ENCODE measurements at regions not wholly inside any gene's neighbourhood (a gene's known extent, or its start where the extent isn't known, plus 50 kb on each side); places are given as distances from the start of the nearest gene placed in this dataset.

- no peaks in the 10 kb centered on the region for H3K79me2 ChIP-seq (ENCODE audit: low read depth)
- H3K27me3 ChIP-seq (ENCODE audit: insufficient read depth, low read depth) = peaks cover 70% of the 10 kb centered on the region
- H4K20me1 ChIP-seq (ENCODE audit: insufficient read depth) = no peaks in the 10 kb centered on the region
- H3K36me3 ChIP-seq (ENCODE audit: low read depth) = no peaks in the 10 kb centered on the region
- ChIA-PET CTCF (no interaction called here), POLR2A (ENCODE audit: unreplicated experiment) (no interaction called here)
- BruUV-seq (replicated peaks) = no TSS peak
- H2AFZ ChIP-seq = no peak overlapping the region
- H3K4me2 ChIP-seq = no peak overlapping the region
- no peak for DNase-seq
- no peaks in the 10 kb centered on the region for H3K9me3 ChIP-seq (ENCODE audit: insufficient read depth, low read depth)
- no peaks in the 10 kb centered on the region for H3F3A ChIP-seq (ENCODE audit: insufficient read depth, low read depth)
- H3K4me3 ChIP-seq = no peak overlapping the region
- intact Hi-C loops (cut with micrococcal nuclease; ENCODE audit: unreplicated experiment) = no loop called here
- no peaks in the 10 kb centered on the region for H3K4me1 ChIP-seq (replicated peaks; ENCODE audit: insufficient read depth)
- H3K27ac ChIP-seq = no peak overlapping the region
- no peaks in the 10 kb centered on the region for H3K9me2 ChIP-seq (ENCODE audit: insufficient read depth)
- TF ChIP-seq EZH2 (IDR thresholded peaks at IDR 0.05; ENCODE audit: low read depth) (no peak), CTCF (conservative IDR thresholded peaks at IDR 0.05) (no peak)
Observed at GRCh38 chr14:104473244-104473565, 106.4 kb upstream of the C14orf180 start.

- BruUV-seq (replicated peaks) = no TSS peak
- no peak for TF ChIP-seq EZH2 (IDR thresholded peaks at IDR 0.05; ENCODE audit: low read depth)
- no peak for TF ChIP-seq CTCF (conservative IDR thresholded peaks at IDR 0.05)
- no peak overlapping the region for H3K4me2 ChIP-seq
- no peaks in the 10 kb centered on the region for H3K9me2 ChIP-seq (ENCODE audit: insufficient read depth)
- ChIA-PET CTCF (no interaction called here), POLR2A (ENCODE audit: unreplicated experiment) (no interaction called here)
- H3K4me3 ChIP-seq = no peak overlapping the region
- H3F3A ChIP-seq (ENCODE audit: insufficient read depth, low read depth) = no peaks in the 10 kb centered on the region
- intact Hi-C loops (cut with micrococcal nuclease; ENCODE audit: unreplicated experiment) = no loop called here
- DNase-seq = no peak
- peaks cover 70% of the 10 kb centered on the region for H3K27me3 ChIP-seq (ENCODE audit: insufficient read depth, low read depth)
- no peaks in the 10 kb centered on the region for H4K20me1 ChIP-seq (ENCODE audit: insufficient read depth)
- no peak overlapping the region for H3K27ac ChIP-seq
- H3K4me1 ChIP-seq (replicated peaks; ENCODE audit: insufficient read depth) = no peaks in the 10 kb centered on the region
- H2AFZ ChIP-seq = no peak overlapping the region
- H3K79me2 ChIP-seq (ENCODE audit: low read depth) = no peaks in the 10 kb centered on the region
- H3K36me3 ChIP-seq (ENCODE audit: low read depth) = no peaks in the 10 kb centered on the region
- H3K9me3 ChIP-seq (ENCODE audit: insufficient read depth, low read depth) = no peaks in the 10 kb centered on the region
Observed at GRCh38 chr14:104473649-104474494, 105.7 kb upstream of the C14orf180 start.

- no peak overlapping the region for H3K4me3 ChIP-seq
- H3K4me1 ChIP-seq (replicated peaks; ENCODE audit: insufficient read depth) = no peaks in the 10 kb centered on the region
- DNase-seq = no peak
- BruUV-seq (replicated peaks) = no TSS peak
- no peaks in the 10 kb centered on the region for H3F3A ChIP-seq (ENCODE audit: insufficient read depth, low read depth)
- no peak overlapping the region for H3K27ac ChIP-seq
- H3K4me2 ChIP-seq = no peak overlapping the region
- no peaks in the 10 kb centered on the region for H3K36me3 ChIP-seq (ENCODE audit: low read depth)
- intact Hi-C loops (cut with micrococcal nuclease; ENCODE audit: unreplicated experiment) = no loop called here
- peaks cover 74% of the 10 kb centered on the region for H3K27me3 ChIP-seq (ENCODE audit: insufficient read depth, low read depth)
- H3K9me3 ChIP-seq (ENCODE audit: insufficient read depth, low read depth) = no peaks in the 10 kb centered on the region
- no peaks in the 10 kb centered on the region for H4K20me1 ChIP-seq (ENCODE audit: insufficient read depth)
- no peak overlapping the region for H2AFZ ChIP-seq
- TF ChIP-seq CTCF (conservative IDR thresholded peaks at IDR 0.05) (no peak), EZH2 (IDR thresholded peaks at IDR 0.05; ENCODE audit: low read depth) (no peak)
- POLR2A ChIA-PET (ENCODE audit: unreplicated experiment) = no interaction called here
- CTCF ChIA-PET = no interaction called here
- H3K79me2 ChIP-seq (ENCODE audit: low read depth) = no peaks in the 10 kb centered on the region
- no peaks in the 10 kb centered on the region for H3K9me2 ChIP-seq (ENCODE audit: insufficient read depth)
Observed at GRCh38 chr14:104474495-104475213, 104.9 kb upstream of the C14orf180 start.
